Adrenal gland (tissue), 9 donors: ENCODE measurements at regions not wholly inside any gene's neighbourhood (a gene's known extent, or its start where the extent isn't known, plus 50 kb on each side); places are given as distances from the start of the nearest gene placed in this dataset.
A peak's percentile ranks its signal among the peaks of the same experiment; 100 is the strongest.

Experiments
- DNase-seq, 7 donors: peaks; one replicate each; pipeline ENCODE4 v3.0.0-alpha.2; 2019 to 2020
- H3K27ac ChIP-seq, 5 donors: fragments of 200-600 bp; sonication (generic) in 4 of 5; 1 replicate in 3 of 5; 2 replicates in 2 of 5; pipeline versions ENCODE4 v1.5.1 to v1.8.0; 2016 to 2020; ENCODE audit warnings: mild to moderate bottlenecking in 1 of 5
- H3K27me3 ChIP-seq: fragments of 200-600 bp; 2 replicates; pipeline ENCODE4 v1.8.0; 2021
- H3K36me3 ChIP-seq, 2 donors: fragments of 200-600 bp; replicated peaks in 1 of 2; 1 replicate in 1 of 2; 2 replicates in 1 of 2; pipeline versions ENCODE4 v1.5.1 to v1.8.0; 2018 to 2022
- H3K4me1 ChIP-seq, 2 donors: fragments of 200-600 bp; replicated peaks in 1 of 2; 1 replicate in 1 of 2; 2 replicates in 1 of 2; pipeline versions ENCODE4 v1.5.1 to v1.8.0; 2018 to 2021
- H3K4me3 ChIP-seq, 4 donors: fragments of 200-600 bp; sonication (generic) in 3 of 4; one replicate each; pipeline ENCODE4 v1.5.1; 2016 to 2018
- H3K9me3 ChIP-seq, 3 donors: fragments of 200-600 bp; sonication (generic) in 1 of 3; replicated peaks in 1 of 3; 1 replicate in 2 of 3; 2 replicates in 1 of 3; pipeline versions ENCODE4 v1.5.1 to v1.8.0; 2016 to 2021
- CTCF ChIP-seq, 6 experiments: fragments of 450-650 bp in 4 of 6; fragments of 200-600 bp in 2 of 6; sonication (generic) in 1 of 6; IDR thresholded peaks; 1 replicate in 5 of 6; 2 replicates in 1 of 6; pipeline versions ENCODE4 v1.5.1 to v1.8.0; 2016 to 2021; ENCODE audit warnings: antibody characterized with exemption in 6 of 6, mild to moderate bottlenecking in 2 of 6, moderate library complexity in 1 of 6
- POLR2A ChIP-seq, 2 donors: fragments of 450-650 bp; IDR thresholded peaks; one replicate each; pipeline ENCODE4 v1.6.1; 2017; ENCODE audit warnings: antibody characterized with exemption in 2 of 2, mild to moderate bottlenecking in 2 of 2, moderate library complexity in 1 of 2
- WGBS, 4 donors: extraction: QIAGEN DNeasy Blood & Tissue Kit in 2 of 4; methylation state at CpG; one replicate each; pipeline versions ENCODE4 v1.1.5 to v1.1.7; 2013 to 2017; 5-methylcytosine and 5-hydroxymethylcytosine counted together
- intact Hi-C, 2 donors: fragments of 100-400 bp; cut with DNase I; formaldehyde crosslinking; loops; one replicate each; pipeline versions ENCODE4 v1.14.1 to v1.15.0; 2022 to 2023
- donor health status: healthy with polysubstance abuse.
- donor health status: Bipolar disorder and iron deficiency.
- donor health status: DM: yes; HTN: yes; CAD: no.
- donor health status: DM: no; HTN: no; CAD: no.
- donor health status: DM: no; HTN: no; CAD: no.

GRCh38 chr18:67717800-67718199, 201.3 kb upstream of the DSEL start:
- WGBS, 4 donors, result 69 to 77% (median 73%) methylated on average over 8 of the region's 8 CpGs
- Histone ChIP-seq H3K36me3 (no peaks in the 10 kb centered on the region), H3K27me3 (no peaks in the 10 kb centered on the region), H3K27ac (no peak overlapping the region), H3K4me1 (no peaks in the 10 kb centered on the region), H3K4me3 (no peak overlapping the region), H3K9me3 (no peaks in the 10 kb centered on the region)
- DNase-seq, result no peak
- intact Hi-C loops, result no loop called here
- TF ChIP-seq CTCF (IDR thresholded peaks at IDR 0.05) (no peak), POLR2A (IDR thresholded peaks at IDR 0.05) (no peak)

GRCh38 chr18:67715567-67715966, 199.0 kb upstream of the DSEL start:
- DNase-seq, result no peak
- Histone ChIP-seq H3K36me3 (no peaks in the 10 kb centered on the region), H3K4me3 (no peak overlapping the region), H3K27ac (no peak overlapping the region), H3K27me3 (no peaks in the 10 kb centered on the region), H3K9me3 (no peaks in the 10 kb centered on the region), H3K4me1 (no peaks in the 10 kb centered on the region)
- intact Hi-C loops, result no loop called here
- TF ChIP-seq POLR2A (IDR thresholded peaks at IDR 0.05), result no peak
- no peak for TF ChIP-seq CTCF (IDR thresholded peaks at IDR 0.05)
- WGBS, 4 donors, result 32 to 40% (median 34%) methylated on average over 2 of the region's 2 CpGs

GRCh38 chr18:67710639-67711038, 194.1 kb upstream of the DSEL start:
- intact Hi-C loops, result no loop called here
- no peak overlapping the region for H3K27ac ChIP-seq

GRCh38 chr18:67705748-67706147, 189.2 kb upstream of the DSEL start:
- H3K4me3 ChIP-seq, result no peak overlapping the region
- intact Hi-C loops, result no loop called here
- no peaks in the 10 kb centered on the region for H3K27me3 ChIP-seq
- TF ChIP-seq CTCF (IDR thresholded peaks at IDR 0.05) (no peak), POLR2A (IDR thresholded peaks at IDR 0.05) (no peak)
- 81 to 85% (median 83%) methylated on average over 2 of the region's 2 CpGs for WGBS, 4 donors
- no peaks in the 10 kb centered on the region for H3K36me3 ChIP-seq
- no peak for DNase-seq
- no peaks in the 10 kb centered on the region for H3K9me3 ChIP-seq
- no peaks in the 10 kb centered on the region for H3K4me1 ChIP-seq
- no peak overlapping the region for H3K27ac ChIP-seq

More at GRCh38 chr18:67710639-67711038, 194.1 kb upstream of the DSEL start:
- TF ChIP-seq CTCF (IDR thresholded peaks at IDR 0.05), result peak in 2 of 6 experiments; percentile 18 to 21
- no peak for TF ChIP-seq POLR2A (IDR thresholded peaks at IDR 0.05)
- H3K27me3 ChIP-seq, result no peaks in the 10 kb centered on the region
- no peak overlapping the region for H3K4me3 ChIP-seq
- 32 to 57% (median 50%) methylated on average over 2 of the region's 2 CpGs for WGBS, 4 donors
- H3K36me3 ChIP-seq, result no peaks in the 10 kb centered on the region
- no peak for DNase-seq
- no peaks in the 10 kb centered on the region for H3K4me1 ChIP-seq
- no peaks in the 10 kb centered on the region for H3K9me3 ChIP-seq
